Stomach smooth muscle (tissue), 2 donors: ENCODE measurements at regions not wholly inside any gene's neighbourhood (a gene's known extent, or its start where the extent isn't known, plus 50 kb on each side); places are given as distances from the start of the nearest gene placed in this dataset.

ENCODE experiments used
- H3K27ac ChIP-seq: one replicate; pipeline ENCODE4 v1.7.0; 2013; ENCODE audit warnings: mild to moderate bottlenecking, low read length, inconsistent platforms
- H3K27me3 ChIP-seq, 2 donors: one replicate each; pipeline ENCODE4 v1.7.0; 2013; ENCODE audit warnings: low read length in 2 of 2; ENCODE audit not compliant: insufficient read depth in 2 of 2, control insufficient read depth in 1 of 2
- H3K36me3 ChIP-seq, 2 donors: one replicate each; pipeline ENCODE4 v1.7.0; 2013; ENCODE audit warnings: low read length in 2 of 2; ENCODE audit not compliant: control insufficient read depth in 2 of 2, insufficient read depth in 2 of 2
- H3K4me1 ChIP-seq: one replicate; pipeline ENCODE4 v1.7.0; 2013; ENCODE audit warnings: low read length; ENCODE audit not compliant: control insufficient read depth, insufficient read depth
- H3K4me3 ChIP-seq, 2 donors: one replicate each; pipeline ENCODE4 v1.7.0; 2013; ENCODE audit warnings: low read length in 2 of 2
- H3K9ac ChIP-seq, 2 donors: one replicate each; pipeline ENCODE4 v1.7.0; 2013; ENCODE audit warnings: low read length in 2 of 2, mild to moderate bottlenecking in 1 of 2
- H3K9me3 ChIP-seq, 2 donors: one replicate each; pipeline ENCODE4 v1.7.0; 2013; ENCODE audit warnings: low read length in 2 of 2; ENCODE audit not compliant: control insufficient read depth in 2 of 2
- donor health status: healthy.
- donor health status: Pancreatic carcinoma.

GRCh38 chr3:115494826-115495225, 128.5 kb upstream of the GAP43 start:
- Histone ChIP-seq H3K9ac (no peak overlapping the region), H3K27ac (no peak overlapping the region), H3K36me3 (no peaks in the 10 kb centered on the region), H3K27me3 (no peaks in the 10 kb centered on the region), H3K9me3 (no peaks in the 10 kb centered on the region), H3K4me1 (no peaks in the 10 kb centered on the region), H3K4me3 (no peak overlapping the region)

GRCh38 chr3:115498421-115498820, 124.9 kb upstream of the GAP43 start:
- Histone ChIP-seq H3K4me3 (no peak overlapping the region), H3K9me3 (no peaks in the 10 kb centered on the region), H3K27me3 (no peaks in the 10 kb centered on the region), H3K9ac (no peak overlapping the region), H3K36me3 (no peaks in the 10 kb centered on the region), H3K27ac (no peak overlapping the region), H3K4me1 (no peaks in the 10 kb centered on the region)

GRCh38 chr3:115498898-115499297, 124.4 kb upstream of the GAP43 start:
- Histone ChIP-seq H3K4me3 (no peak overlapping the region), H3K27me3 (no peaks in the 10 kb centered on the region), H3K4me1 (no peaks in the 10 kb centered on the region), H3K27ac (no peak overlapping the region), H3K9ac (no peak overlapping the region), H3K9me3 (no peaks in the 10 kb centered on the region), H3K36me3 (no peaks in the 10 kb centered on the region)

- H3K27me3 ChIP-seq = no peaks in the 10 kb centered on the region
Measured at GRCh38 chr3:115499666-115500065, 123.6 kb upstream of the GAP43 start.

GRCh38 chr3:115500795-115501194, 122.5 kb upstream of the GAP43 start:
- Histone ChIP-seq H3K9ac (no peak overlapping the region), H3K27me3 (no peaks in the 10 kb centered on the region), H3K4me1 (no peaks in the 10 kb centered on the region), H3K27ac (no peak overlapping the region), H3K36me3 (no peaks in the 10 kb centered on the region), H3K4me3 (no peak overlapping the region), H3K9me3 (no peaks in the 10 kb centered on the region)

More at GRCh38 chr3:115499666-115500065, 123.6 kb upstream of the GAP43 start:
- no peak overlapping the region for H3K9ac ChIP-seq
- no peaks in the 10 kb centered on the region for H3K4me1 ChIP-seq
- H3K36me3 ChIP-seq = no peaks in the 10 kb centered on the region
- no peak overlapping the region for H3K27ac ChIP-seq
- H3K4me3 ChIP-seq = no peak overlapping the region
- no peaks in the 10 kb centered on the region for H3K9me3 ChIP-seq

- Histone ChIP-seq H3K4me3 (no peak overlapping the region), H3K9me3 (no peaks in the 10 kb centered on the region), H3K4me1 (no peaks in the 10 kb centered on the region)
Measured at GRCh38 chr3:115502128-115502527, 121.2 kb upstream of the GAP43 start.

GRCh38 chr3:115503394-115503793, 119.9 kb upstream of the GAP43 start:
- Histone ChIP-seq H3K4me1 (no peaks in the 10 kb centered on the region), H3K9me3 (no peaks in the 10 kb centered on the region), H3K27me3 (no peaks in the 10 kb centered on the region), H3K36me3 (no peaks in the 10 kb centered on the region), H3K27ac (no peak overlapping the region), H3K9ac (no peak overlapping the region), H3K4me3 (no peak overlapping the region)

More at GRCh38 chr3:115502128-115502527, 121.2 kb upstream of the GAP43 start:
- no peak overlapping the region for H3K9ac ChIP-seq
- no peak overlapping the region for H3K27ac ChIP-seq
- no peaks in the 10 kb centered on the region for H3K27me3 ChIP-seq
- H3K36me3 ChIP-seq = no peaks in the 10 kb centered on the region

- H3K9ac ChIP-seq = no peak overlapping the region
- no peaks in the 10 kb centered on the region for H3K36me3 ChIP-seq
- no peaks in the 10 kb centered on the region for H3K4me1 ChIP-seq
- no peaks in the 10 kb centered on the region for H3K9me3 ChIP-seq
- no peak overlapping the region for H3K4me3 ChIP-seq
- H3K27ac ChIP-seq = no peak overlapping the region
- H3K27me3 ChIP-seq = peaks cover 0 to 4% of the 10 kb centered on the region in 2 donors
Measured at GRCh38 chr3:115508562-115508961, 114.7 kb upstream of the GAP43 start.

- H3K27ac ChIP-seq = no peak overlapping the region
- peak overlapping the region; percentile 30 to 40 for H3K9ac ChIP-seq
Measured at GRCh38 chr3:115512565-115513415, 110.5 kb upstream of the GAP43 start.

GRCh38 chr3:115513416-115513800, 109.9 kb upstream of the GAP43 start:
- Histone ChIP-seq H3K36me3 (no peaks in the 10 kb centered on the region), H3K27ac (no peak overlapping the region), H3K27me3 (peaks cover 0 to 4% of the 10 kb centered on the region in 2 donors), H3K4me3 (peak overlapping the region; percentile 74 to 76), H3K9ac (no peak overlapping the region), H3K9me3 (no peaks in the 10 kb centered on the region), H3K4me1 (no peaks in the 10 kb centered on the region)

More at GRCh38 chr3:115512565-115513415, 110.5 kb upstream of the GAP43 start:
- Histone ChIP-seq H3K27me3 (peaks cover 0 to 4% of the 10 kb centered on the region in 2 donors), H3K36me3 (no peaks in the 10 kb centered on the region), H3K4me3 (peak overlapping the region; percentile 74 to 76), H3K9me3 (no peaks in the 10 kb centered on the region), H3K4me1 (no peaks in the 10 kb centered on the region)

- H3K4me1 ChIP-seq = no peaks in the 10 kb centered on the region
- no peaks in the 10 kb centered on the region for H3K9me3 ChIP-seq
- H3K27me3 ChIP-seq = no peaks in the 10 kb centered on the region
- no peaks in the 10 kb centered on the region for H3K36me3 ChIP-seq
- H3K4me3 ChIP-seq = no peak overlapping the region
- H3K27ac ChIP-seq = no peak overlapping the region
- H3K9ac ChIP-seq = no peak overlapping the region
Measured at GRCh38 chr3:115517457-115518050, 105.8 kb upstream of the GAP43 start.
